Heart left ventricle (tissue), 13 donors: ENCODE measurements at regions not wholly inside any gene's neighbourhood (a gene's known extent, or its start where the extent isn't known, plus 50 kb on each side); places are given as distances from the start of the nearest gene placed in this dataset.
"Not testable (repeated sequence)": the region's sequence is repeated elsewhere in the genome, so short reads cannot be mapped to it uniquely, and the experiment has no call there.

Experiments used
- POLR2A ChIP-seq, 2 donors: fragments of 450-650 bp; IDR thresholded peaks; one replicate each; pipeline ENCODE4 v1.6.1; 2017; ENCODE audit warnings: antibody characterized with exemption in 2 of 2, mild to moderate bottlenecking in 2 of 2, moderate library complexity in 2 of 2
- TF ChIP-seq, protein P1 (sequence below), 12 donors: fragments of 200-600 bp; sonication (generic) in 4 of 12; IDR thresholded peaks; one replicate each; pipeline versions ENCODE4 v1.5.0 to v1.8.0; 2018 to 2022; ENCODE audit warnings: antibody characterized with exemption in 12 of 12, mild to moderate bottlenecking in 5 of 12
- donor health status: ischemic (EF 13 %, LVEDD 7.1; RV severe dilation, severe dysfunction).
- donor health status: DM: no; HTN: yes; CAD: no.
- donor health status: DM: no; HTN: no; CAD: no.
- donor health status: ischemic (EF 25% LVEDD 6.9; RV normal size, moderate dysfunction).
- donor health status: ischemic (EF 25% LVEDD 5.7; RV mildly dilated, moderate dysfunction).
- donor health status: ischemic (EF 35%, LVEDD 5.7; RV mildly dilated, moderate dysfunction).
- donor health status: nonischemic (EF 11% LVEDD 7.7; RV severe dilation, severe dysfunction).
- donor health status: DM: yes; HTN: yes; CAD: no.
- donor health status: PGD.
- donor health status: ischemic (EF 29% LVEDD 5.4; RV normal size, mild dysfunction).
- donor health status: nonischemic (EF 23%, LVEDD 6.1; RV moderate dilation, normal function).

DNA sequence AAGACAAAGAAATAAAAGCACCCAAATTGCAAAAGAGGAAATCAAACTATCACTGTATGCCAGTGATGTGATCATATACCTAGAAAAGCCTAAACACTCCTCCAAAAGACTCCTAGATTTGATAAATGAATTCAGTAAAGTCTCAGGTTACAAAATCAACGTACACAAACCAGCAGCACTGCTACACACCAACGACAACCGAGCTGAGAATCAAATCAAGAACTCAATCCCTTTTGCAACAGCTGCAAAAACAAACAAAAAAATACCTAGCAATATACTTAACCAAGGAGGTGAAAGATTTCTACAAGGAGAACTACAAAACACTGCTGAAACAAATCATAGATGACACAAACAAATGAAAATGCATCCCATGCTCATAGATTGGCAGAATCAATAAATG lies 92.1 kb upstream of the PALMD start:
- TF ChIP-seq, protein P1, sequence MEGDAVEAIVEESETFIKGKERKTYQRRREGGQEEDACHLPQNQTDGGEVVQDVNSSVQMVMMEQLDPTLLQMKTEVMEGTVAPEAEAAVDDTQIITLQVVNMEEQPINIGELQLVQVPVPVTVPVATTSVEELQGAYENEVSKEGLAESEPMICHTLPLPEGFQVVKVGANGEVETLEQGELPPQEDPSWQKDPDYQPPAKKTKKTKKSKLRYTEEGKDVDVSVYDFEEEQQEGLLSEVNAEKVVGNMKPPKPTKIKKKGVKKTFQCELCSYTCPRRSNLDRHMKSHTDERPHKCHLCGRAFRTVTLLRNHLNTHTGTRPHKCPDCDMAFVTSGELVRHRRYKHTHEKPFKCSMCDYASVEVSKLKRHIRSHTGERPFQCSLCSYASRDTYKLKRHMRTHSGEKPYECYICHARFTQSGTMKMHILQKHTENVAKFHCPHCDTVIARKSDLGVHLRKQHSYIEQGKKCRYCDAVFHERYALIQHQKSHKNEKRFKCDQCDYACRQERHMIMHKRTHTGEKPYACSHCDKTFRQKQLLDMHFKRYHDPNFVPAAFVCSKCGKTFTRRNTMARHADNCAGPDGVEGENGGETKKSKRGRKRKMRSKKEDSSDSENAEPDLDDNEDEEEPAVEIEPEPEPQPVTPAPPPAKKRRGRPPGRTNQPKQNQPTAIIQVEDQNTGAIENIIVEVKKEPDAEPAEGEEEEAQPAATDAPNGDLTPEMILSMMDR (IDR thresholded peaks at IDR 0.05): not testable (repeated sequence)
- not testable (repeated sequence) for TF ChIP-seq POLR2A (IDR thresholded peaks at IDR 0.05)
